ENCODE measurements at regions not wholly inside any gene's neighbourhood (a gene's known extent, or its start where the extent isn't known, plus 50 kb on each side); places are given as distances from the start of the nearest gene placed in this dataset.

DNA sequence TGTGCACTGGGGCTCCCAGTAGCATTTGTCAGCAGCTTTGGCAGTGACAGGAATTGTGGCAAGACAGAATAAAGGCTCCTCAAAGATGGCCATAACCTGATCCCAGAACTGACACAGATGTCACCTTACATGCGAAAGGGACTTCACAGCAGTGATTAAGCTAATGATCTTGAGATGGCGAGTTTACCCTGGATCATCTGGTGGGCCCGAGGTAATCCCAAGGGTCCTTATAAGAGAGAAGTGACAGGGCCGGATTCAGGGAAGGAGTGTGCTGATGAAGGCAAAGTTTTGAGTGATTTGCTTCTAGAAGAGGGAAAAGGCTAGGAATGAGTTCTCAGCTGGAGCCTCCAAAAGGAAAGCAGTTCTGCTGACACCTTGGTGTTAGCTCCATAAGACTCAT is 333.9 kb downstream of the LPIN1 start:
- no peak overlapping the region for H2AFZ ChIP-seq (ENCODE audit: control insufficient read depth, low read length)
- H3K79me2 ChIP-seq (ENCODE audit: control insufficient read depth, insufficient read depth, low read length) = no peaks in the 10 kb centered on the region
- no peaks in the 10 kb centered on the region for H4K20me1 ChIP-seq (ENCODE audit: control insufficient read depth, extremely low read depth, insufficient read depth, low read length)
- TF ChIP-seq EZH2 (IDR thresholded peaks at IDR 0.05; ENCODE audit: low read length) = no peak
- TF ChIP-seq, protein P1, sequence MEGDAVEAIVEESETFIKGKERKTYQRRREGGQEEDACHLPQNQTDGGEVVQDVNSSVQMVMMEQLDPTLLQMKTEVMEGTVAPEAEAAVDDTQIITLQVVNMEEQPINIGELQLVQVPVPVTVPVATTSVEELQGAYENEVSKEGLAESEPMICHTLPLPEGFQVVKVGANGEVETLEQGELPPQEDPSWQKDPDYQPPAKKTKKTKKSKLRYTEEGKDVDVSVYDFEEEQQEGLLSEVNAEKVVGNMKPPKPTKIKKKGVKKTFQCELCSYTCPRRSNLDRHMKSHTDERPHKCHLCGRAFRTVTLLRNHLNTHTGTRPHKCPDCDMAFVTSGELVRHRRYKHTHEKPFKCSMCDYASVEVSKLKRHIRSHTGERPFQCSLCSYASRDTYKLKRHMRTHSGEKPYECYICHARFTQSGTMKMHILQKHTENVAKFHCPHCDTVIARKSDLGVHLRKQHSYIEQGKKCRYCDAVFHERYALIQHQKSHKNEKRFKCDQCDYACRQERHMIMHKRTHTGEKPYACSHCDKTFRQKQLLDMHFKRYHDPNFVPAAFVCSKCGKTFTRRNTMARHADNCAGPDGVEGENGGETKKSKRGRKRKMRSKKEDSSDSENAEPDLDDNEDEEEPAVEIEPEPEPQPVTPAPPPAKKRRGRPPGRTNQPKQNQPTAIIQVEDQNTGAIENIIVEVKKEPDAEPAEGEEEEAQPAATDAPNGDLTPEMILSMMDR (optimal IDR thresholded peaks at IDR 0.05 in 1 of 3, IDR thresholded peaks at IDR 0.05 in 1 of 3, conservative IDR thresholded peaks at IDR 0.05 in 1 of 3; ENCODE audit: extremely low read depth in 1 of 3, insufficient read depth in 2 of 3, low read length in 3 of 3) = no peak
- FAIRE-seq (no peak), DNase-seq (ENCODE audit: low read depth, low spot score) (no peak)
- no peak overlapping the region for H3K27ac ChIP-seq (ENCODE audit: control insufficient read depth, insufficient read depth, low read length)
- H3K9me1 ChIP-seq (ENCODE audit: control insufficient read depth, extremely low read depth, insufficient read depth, low read length) = no peaks in the 10 kb centered on the region
- H3K9me3 ChIP-seq (ENCODE audit: control insufficient read depth, low read depth, low read length) = no peaks in the 10 kb centered on the region
- H3K4me3 ChIP-seq (ENCODE audit: control insufficient read depth in 2 of 3, extremely low read depth in 1 of 3, insufficient read depth in 2 of 3, low read depth in 1 of 3, low read length in 3 of 3) = no peak overlapping the region
- H3K36me3 ChIP-seq (ENCODE audit: control insufficient read depth in 2 of 2, extremely low read depth in 1 of 2, insufficient read depth in 2 of 2, low read length in 2 of 2) = no peaks in the 10 kb centered on the region
- no peaks in the 10 kb centered on the region for H3K4me1 ChIP-seq (ENCODE audit: control insufficient read depth, extremely low read depth, insufficient read depth, low read length)
- H3K27me3 ChIP-seq (ENCODE audit: control insufficient read depth, extremely low read depth, insufficient read depth, low read length) = no peaks in the 10 kb centered on the region
- dilution Hi-C loops (cut with MboI; ENCODE audit: extremely low pct_ligation_motif_present, low sequenced_read_pairs) = no loop called here
- no peak overlapping the region for H3K4me2 ChIP-seq (ENCODE audit: control insufficient read depth, extremely low read depth, insufficient read depth, low read depth, low read length)
- H3K9ac ChIP-seq (ENCODE audit: control insufficient read depth, extremely low read depth, insufficient read depth, low read length) = no peak overlapping the region

DNA sequence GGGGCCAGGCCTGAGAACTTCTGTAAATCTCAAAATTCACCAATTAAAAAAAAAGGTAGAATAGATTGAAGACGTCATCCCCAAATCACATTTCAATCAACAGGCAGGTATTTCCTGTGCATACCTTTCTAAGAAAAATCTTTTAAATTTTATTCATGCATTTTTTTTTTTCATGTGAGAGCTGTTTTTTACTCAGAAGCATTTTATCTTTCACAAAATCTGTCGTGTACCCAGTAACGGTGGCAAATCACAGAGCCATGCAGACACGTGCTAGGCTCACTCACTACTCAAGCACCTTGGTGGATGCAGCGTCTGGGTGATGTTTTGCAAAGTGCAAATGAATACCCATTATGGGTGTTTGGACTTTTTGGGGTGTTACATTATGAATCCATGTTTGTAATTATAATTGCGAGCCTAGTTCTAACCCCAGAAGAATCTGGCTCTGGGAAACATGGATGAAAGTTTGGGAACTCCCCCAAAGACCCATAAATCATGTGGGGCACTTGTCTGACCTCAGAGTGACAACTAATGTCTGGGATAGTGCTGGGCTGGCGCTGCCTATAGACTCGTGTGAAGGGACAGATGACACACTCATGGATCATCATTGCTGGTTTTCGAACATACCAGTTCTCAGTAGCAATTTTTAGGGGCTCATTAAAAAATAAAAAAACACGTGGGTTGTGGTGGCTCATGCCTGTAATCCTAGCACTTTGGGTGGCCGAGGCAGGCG is 335.2 kb downstream of the LPIN1 start:
- H2AFZ ChIP-seq (ENCODE audit: control insufficient read depth, low read length) = no peak overlapping the region
- no peak overlapping the region for H3K27ac ChIP-seq (ENCODE audit: control insufficient read depth, insufficient read depth, low read length)
- H4K20me1 ChIP-seq (ENCODE audit: control insufficient read depth, extremely low read depth, insufficient read depth, low read length) = no peaks in the 10 kb centered on the region
- FAIRE-seq (no peak), DNase-seq (ENCODE audit: low read depth, low spot score) (no peak)
- no peaks in the 10 kb centered on the region for H3K79me2 ChIP-seq (ENCODE audit: control insufficient read depth, insufficient read depth, low read length)
- no peak overlapping the region for H3K9ac ChIP-seq (ENCODE audit: control insufficient read depth, extremely low read depth, insufficient read depth, low read length)
- no peaks in the 10 kb centered on the region for H3K9me1 ChIP-seq (ENCODE audit: control insufficient read depth, extremely low read depth, insufficient read depth, low read length)
- no peaks in the 10 kb centered on the region for H3K9me3 ChIP-seq (ENCODE audit: control insufficient read depth, low read depth, low read length)
- TF ChIP-seq, protein P1 (optimal IDR thresholded peaks at IDR 0.05 in 1 of 3, IDR thresholded peaks at IDR 0.05 in 1 of 3, conservative IDR thresholded peaks at IDR 0.05 in 1 of 3; ENCODE audit: extremely low read depth in 1 of 3, insufficient read depth in 2 of 3, low read length in 3 of 3) = no peak
- no peak for TF ChIP-seq EZH2 (IDR thresholded peaks at IDR 0.05; ENCODE audit: low read length)
- H3K4me1 ChIP-seq (ENCODE audit: control insufficient read depth, extremely low read depth, insufficient read depth, low read length) = no peaks in the 10 kb centered on the region
- H3K36me3 ChIP-seq (ENCODE audit: control insufficient read depth in 2 of 2, extremely low read depth in 1 of 2, insufficient read depth in 2 of 2, low read length in 2 of 2) = no peaks in the 10 kb centered on the region
- dilution Hi-C loops (cut with MboI; ENCODE audit: extremely low pct_ligation_motif_present, low sequenced_read_pairs) = no loop called here
- no peaks in the 10 kb centered on the region for H3K27me3 ChIP-seq (ENCODE audit: control insufficient read depth, extremely low read depth, insufficient read depth, low read length)
- no peak overlapping the region for H3K4me3 ChIP-seq (ENCODE audit: control insufficient read depth in 2 of 3, extremely low read depth in 1 of 3, insufficient read depth in 2 of 3, low read depth in 1 of 3, low read length in 3 of 3)
- no peak overlapping the region for H3K4me2 ChIP-seq (ENCODE audit: control insufficient read depth, extremely low read depth, insufficient read depth, low read depth, low read length)
